ENCODE measurements at regions not wholly inside any gene's neighbourhood (a gene's known extent, or its start where the extent isn't known, plus 50 kb on each side); places are given as distances from the start of the nearest gene placed in this dataset.

DNA sequence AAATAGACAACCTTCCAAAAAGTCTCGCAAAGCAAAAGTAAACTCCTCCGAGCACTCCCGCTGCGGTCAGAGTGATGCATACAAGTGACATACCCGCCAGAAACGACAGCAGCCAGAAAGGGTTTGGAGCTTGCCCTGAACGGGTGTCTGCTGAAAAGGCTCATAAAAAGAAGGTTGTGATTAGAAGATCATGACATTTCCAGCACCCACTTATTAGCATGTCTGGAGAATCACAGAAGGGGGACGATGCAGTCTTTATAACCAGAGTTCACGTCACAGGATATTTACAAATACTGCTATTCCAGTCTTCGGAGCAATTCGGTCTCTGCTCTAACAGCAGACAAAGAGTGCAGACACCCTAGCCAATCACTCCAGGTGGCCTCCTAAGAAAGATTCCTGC, 59.1 kb upstream of the FRMD4B start:
- H3K4me3 ChIP-seq (ENCODE audit: low read depth, low read length) = no peak overlapping the region
- TF ChIP-seq, protein P1, sequence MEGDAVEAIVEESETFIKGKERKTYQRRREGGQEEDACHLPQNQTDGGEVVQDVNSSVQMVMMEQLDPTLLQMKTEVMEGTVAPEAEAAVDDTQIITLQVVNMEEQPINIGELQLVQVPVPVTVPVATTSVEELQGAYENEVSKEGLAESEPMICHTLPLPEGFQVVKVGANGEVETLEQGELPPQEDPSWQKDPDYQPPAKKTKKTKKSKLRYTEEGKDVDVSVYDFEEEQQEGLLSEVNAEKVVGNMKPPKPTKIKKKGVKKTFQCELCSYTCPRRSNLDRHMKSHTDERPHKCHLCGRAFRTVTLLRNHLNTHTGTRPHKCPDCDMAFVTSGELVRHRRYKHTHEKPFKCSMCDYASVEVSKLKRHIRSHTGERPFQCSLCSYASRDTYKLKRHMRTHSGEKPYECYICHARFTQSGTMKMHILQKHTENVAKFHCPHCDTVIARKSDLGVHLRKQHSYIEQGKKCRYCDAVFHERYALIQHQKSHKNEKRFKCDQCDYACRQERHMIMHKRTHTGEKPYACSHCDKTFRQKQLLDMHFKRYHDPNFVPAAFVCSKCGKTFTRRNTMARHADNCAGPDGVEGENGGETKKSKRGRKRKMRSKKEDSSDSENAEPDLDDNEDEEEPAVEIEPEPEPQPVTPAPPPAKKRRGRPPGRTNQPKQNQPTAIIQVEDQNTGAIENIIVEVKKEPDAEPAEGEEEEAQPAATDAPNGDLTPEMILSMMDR (IDR thresholded peaks at IDR 0.05; ENCODE audit: insufficient read depth, low read depth, low read length, missing control alignments) = no peak
- DNase-seq (ENCODE audit: low read depth) = no peak

DNA sequence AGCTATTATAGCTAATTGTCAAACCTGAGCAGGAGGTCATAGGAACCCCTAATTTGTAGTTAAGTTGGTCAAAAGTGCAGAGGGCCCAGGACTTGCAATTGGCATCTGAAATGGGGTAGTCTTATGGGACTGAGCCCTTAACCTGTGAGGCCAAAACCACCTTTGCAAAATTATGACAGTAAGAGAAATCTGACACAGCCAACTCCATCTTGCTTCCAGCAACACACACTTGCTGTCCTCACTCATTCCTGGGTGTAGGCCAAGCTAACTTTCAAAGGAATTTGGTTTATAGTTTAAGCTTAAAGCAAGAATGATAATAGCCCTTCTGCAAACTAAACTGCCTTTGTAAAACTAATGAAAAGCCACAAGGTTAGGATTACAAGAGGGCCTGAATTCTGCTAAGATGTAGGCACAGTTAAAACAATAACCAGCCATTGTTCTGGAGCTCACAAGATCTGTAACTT, 57.6 kb upstream of the FRMD4B start:
- TF ChIP-seq, protein P1 (IDR thresholded peaks at IDR 0.05; ENCODE audit: insufficient read depth, low read depth, low read length, missing control alignments) = no peak
- DNase-seq (ENCODE audit: low read depth) = no peak
- no peak overlapping the region for H3K4me3 ChIP-seq (ENCODE audit: low read depth, low read length)

DNA sequence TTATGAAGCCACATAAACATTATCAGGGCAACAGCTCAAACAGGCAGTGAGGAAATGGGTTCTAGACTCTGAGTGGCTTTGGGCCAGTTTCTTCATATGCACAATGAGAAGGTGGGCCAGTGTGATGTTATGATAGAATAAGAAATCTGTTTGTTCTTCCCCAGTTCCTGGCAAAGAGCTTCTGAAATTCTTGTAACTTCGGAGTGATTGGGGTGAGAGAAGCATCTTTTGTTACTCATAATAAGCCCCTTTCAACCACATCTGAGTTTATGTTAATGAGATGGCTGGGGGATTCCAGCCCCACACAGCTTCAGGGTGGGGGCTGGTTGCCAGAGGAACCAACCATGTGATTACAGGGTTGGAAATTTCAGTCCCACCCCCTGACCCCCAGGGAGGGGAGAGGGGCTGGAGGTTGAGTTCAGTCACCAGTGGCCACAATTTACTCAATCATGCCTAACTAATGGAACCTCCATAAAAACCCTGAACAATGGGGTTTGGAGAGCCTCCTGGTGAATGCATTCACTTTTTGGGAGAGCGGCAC, 57.0 kb upstream of the FRMD4B start:
- peak; percentile 35 for DNase-seq (ENCODE audit: low read depth)
- TF ChIP-seq, protein P1 (IDR thresholded peaks at IDR 0.05; ENCODE audit: insufficient read depth, low read depth, low read length, missing control alignments) = no peak
- no peak overlapping the region for H3K4me3 ChIP-seq (ENCODE audit: low read depth, low read length)

DNA sequence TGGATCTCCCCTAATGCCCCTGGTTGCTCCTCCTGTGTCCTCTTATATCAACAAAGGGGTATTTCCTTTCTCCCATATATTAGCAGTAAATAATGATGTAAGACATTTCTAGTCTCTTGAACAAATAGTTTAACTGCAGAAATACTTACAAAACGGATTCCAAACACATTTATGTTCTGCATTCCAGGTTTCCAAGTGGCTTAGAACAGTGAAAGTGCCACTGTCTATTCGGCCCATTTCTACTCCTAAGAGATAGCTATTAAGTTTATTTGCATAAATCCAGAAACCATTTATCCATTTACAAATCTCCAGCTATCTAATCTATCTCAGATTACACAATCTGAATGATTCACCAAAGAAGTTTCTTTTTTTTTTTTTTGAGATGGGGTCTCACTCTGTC, 55.8 kb upstream of the FRMD4B start:
- no peak for DNase-seq (ENCODE audit: low read depth)
- H3K4me3 ChIP-seq (ENCODE audit: low read depth, low read length) = no peak overlapping the region
- TF ChIP-seq, protein P1 (IDR thresholded peaks at IDR 0.05; ENCODE audit: insufficient read depth, low read depth, low read length, missing control alignments) = no peak

DNA sequence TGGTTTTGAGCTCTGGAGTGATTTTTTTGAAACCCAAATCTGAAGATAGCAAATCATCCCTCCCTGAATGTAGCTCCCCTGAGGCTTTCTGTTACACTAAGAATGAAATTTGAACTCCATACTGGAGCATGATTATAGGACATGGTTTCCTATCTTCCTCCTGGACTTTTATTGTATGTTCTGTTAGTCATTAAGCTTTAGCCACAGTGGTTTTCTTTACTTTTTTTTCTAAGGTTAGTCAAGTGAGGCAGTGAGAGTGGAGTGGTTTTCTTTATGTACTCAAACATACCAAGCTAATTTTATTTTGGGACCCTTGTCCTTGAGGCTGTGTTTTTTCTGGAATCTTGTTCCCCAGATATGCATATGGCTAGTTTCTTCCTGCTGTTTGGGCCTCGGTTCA, 55.2 kb upstream of the FRMD4B start:
- no peak overlapping the region for H3K4me3 ChIP-seq (ENCODE audit: low read depth, low read length)
- DNase-seq (ENCODE audit: low read depth) = no peak

DNA sequence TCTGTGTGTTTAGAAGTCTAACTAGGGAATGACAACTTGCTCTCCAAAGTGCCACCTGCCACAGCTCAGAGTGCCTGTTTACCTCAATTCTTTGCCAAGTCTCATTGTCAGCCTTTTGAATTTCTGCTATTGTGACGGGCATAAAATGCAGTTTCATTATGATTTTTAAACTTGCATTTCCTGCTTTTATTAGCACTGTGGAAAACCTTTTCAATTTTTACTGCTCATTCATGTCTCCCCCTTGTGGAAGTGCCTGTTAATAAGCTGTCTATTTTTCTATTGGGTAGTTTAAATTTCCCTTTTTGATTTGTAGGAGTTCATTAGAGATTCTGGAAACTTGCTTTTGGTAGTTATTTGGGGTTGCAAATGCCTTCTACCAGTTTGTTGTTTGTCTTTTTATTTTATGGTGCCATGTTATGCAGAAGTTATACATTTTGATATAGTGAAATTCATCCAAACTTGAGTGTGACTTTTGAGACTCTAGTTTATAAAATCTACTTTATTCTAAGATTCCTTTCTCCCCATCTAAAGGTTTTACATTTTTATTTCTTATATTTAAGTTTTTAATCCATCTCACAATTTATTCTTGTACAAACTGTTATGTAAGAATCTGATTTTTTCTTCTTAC, 53.9 kb upstream of the FRMD4B start:
- DNase-seq (ENCODE audit: low read depth) = peak; percentile 44
- TF ChIP-seq, protein P1 (IDR thresholded peaks at IDR 0.05; ENCODE audit: insufficient read depth, low read depth, low read length, missing control alignments) = peak; percentile 46
- no peak overlapping the region for H3K4me3 ChIP-seq (ENCODE audit: low read depth, low read length)

More for the DNA sequence above, 55.2 kb upstream of the FRMD4B start:
- TF ChIP-seq, protein P1 (IDR thresholded peaks at IDR 0.05; ENCODE audit: insufficient read depth, low read depth, low read length, missing control alignments) = no peak

DNA sequence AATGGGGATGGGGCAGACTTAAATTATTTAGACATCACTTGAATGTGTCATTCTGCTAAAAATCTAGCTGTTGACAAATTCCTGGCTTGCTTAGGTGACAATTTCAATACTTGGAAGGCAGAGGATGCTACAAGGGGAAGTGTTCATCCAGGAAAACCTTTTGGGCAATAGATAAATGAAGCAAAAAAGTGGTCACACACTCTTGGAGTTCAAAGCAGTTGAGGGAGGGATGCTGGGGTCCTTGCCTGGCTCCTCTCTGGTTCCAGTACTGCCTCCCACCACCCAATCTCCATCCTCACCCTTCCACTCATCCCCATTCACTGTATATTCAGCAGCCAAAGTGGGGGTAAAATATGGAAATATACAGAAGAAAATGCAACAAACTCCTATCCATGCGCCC, 52.6 kb upstream of the FRMD4B start:
- no peak for DNase-seq (ENCODE audit: low read depth)
- H3K4me3 ChIP-seq (ENCODE audit: low read depth, low read length) = no peak overlapping the region
- TF ChIP-seq, protein P1 (IDR thresholded peaks at IDR 0.05; ENCODE audit: insufficient read depth, low read depth, low read length, missing control alignments) = no peak
